GM19438 (cell line): ENCODE measurements at regions not wholly inside any gene's neighbourhood (a gene's known extent, or its start where the extent isn't known, plus 50 kb on each side); places are given as distances from the start of the nearest gene placed in this dataset.

Experiments
- ATAC-seq: cut with Tn5 transposase; IDR thresholded peaks from one replicate; pipeline ENCODE4 v1.9.1; 2021; ENCODE audit warnings: low read depth; ENCODE audit not compliant: unreplicated experiment

DNA sequence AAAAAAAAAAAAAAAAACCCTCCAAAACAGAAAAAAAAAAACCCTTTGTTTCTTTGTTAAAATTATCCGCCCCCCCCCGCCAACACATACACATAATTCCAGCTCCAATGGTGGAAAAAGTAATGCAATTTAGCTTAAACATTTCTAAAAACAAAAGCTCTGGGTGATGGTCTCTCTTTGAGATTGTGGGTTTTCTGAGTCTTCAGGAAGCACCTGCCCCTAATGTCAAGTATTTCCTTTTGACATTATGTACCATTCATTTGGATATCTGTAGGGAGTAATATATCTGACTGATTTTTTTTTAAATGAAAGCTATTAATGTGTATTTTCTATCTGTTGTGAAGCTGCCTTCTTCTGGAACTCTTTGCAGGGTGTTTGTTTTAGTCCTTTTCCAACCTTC, 389.7 kb downstream of the TAF11L14 start:
- ATAC-seq = no peak

DNA sequence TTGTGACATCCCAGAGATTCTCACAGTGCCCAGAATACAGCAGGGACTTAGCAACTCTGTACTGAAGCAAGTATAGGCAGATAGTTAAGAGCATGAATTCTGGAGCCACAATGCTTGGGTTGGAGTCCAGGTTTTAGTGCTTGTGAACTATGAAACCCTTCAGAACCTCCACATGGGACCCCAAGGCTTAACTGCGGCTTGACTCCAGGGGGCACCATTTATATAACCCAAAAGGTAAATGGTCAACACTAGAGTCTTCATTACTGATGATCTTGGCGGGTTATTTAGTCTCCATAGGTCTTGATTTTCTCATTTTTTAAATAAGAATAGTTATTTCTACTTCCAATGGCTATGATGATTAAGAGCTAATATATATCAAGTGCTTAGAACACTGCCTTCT, 390.3 kb downstream of the TAF11L14 start:
- ATAC-seq = no peak

DNA sequence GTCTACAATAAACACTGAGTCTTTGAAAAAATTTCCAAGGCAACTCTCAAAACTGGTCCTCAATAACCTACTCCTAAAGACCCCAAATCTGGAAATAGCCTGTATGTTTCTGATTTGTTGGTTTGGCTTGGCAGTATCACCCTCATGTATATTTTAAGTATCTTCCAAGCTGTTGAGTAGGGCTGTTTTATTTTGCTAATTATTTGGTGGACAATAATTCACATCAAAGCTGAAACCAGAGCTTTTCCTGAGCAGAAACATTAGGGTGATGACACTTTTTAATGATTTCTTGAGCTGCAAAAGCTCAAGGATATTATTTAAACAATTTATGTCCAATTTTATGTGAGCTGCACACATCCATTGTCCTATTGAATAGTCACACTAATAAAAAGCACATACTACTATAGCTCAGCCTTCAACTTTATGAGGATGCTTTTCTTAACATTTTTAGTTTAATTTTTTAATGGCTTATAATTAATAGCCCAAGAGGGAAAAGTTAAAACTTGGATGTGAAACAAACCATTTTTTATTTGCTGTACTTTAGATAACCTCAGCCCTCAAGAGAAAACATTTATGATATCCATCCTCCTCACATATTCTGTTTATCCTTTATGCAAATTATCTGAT, 393.1 kb downstream of the TAF11L14 start:
- ATAC-seq = no peak

DNA sequence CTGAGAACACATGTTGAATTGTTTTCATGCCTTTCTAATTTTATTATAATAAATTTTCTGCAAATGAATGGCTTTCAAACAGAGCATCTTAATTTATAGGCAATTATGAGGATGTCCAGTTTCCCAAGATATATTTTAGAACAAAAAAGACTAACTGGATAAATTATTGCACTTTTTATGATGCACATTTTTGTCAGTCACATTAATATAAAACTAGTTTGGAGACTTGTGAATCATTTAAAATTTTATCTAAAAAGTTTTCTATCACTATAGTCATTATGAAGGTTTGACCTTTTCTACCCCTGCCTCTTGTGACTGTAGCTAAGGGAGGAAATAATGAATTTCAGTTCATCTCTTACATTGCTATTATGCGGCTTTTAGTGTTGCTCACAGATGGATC, 393.8 kb downstream of the TAF11L14 start:
- ATAC-seq = no peak

DNA sequence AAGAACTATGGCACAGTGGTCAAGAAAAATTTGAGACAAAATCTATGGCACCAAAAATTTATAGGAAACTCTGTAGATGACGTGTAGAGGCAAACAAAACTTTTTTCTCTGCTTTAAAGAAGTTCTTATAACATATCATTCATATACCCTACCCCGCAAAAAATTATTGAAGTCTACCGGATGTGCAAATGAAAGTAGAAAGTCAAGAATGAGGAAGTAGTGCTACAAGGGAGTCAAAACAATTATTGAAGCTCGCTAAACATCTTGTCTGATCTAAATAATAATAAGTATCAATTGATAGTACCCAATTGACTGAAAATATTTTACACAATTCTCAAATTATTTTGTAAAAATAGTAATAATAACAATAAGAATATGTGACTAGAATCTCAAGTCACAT, 398.5 kb downstream of the TAF11L14 start:
- ATAC-seq = no peak

DNA sequence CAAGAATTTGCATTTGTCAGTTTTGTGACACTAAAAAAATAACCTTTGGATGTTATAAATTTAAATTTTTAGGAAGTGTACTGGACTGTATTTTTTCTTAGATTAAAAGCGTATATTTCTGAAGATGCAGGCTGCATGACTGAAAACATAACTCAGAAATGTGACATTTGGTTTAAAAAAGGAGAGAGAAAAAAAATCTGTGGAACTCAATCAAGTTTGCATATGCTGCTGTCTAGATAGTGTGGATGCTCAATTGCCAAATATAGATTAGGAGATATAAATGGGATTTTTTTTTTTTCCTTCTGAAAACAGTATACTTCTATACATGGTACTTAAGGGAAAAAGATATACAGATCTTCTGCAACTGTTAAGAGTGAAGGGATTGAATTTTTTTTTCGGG, 402.3 kb downstream of the TAF11L14 start:
- no peak for ATAC-seq

DNA sequence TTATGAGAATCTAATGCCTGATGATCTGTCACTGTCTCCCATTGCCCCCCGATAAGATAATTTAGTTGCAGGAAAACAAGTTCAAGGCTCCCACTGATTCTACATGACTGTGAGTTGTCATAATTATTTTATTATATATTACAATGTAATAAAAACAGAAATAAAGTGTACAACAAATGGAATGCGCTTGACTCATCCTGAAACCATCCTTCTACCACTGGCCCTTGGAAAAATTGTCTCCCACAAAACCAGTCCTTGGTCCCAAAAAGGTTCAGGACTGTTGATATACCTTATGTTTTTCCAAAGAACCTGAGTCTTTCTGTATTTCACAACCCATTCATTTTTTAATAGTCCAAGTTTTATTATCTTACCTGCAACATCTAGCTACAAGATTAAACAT, 403.5 kb downstream of the TAF11L14 start:
- no peak for ATAC-seq

DNA sequence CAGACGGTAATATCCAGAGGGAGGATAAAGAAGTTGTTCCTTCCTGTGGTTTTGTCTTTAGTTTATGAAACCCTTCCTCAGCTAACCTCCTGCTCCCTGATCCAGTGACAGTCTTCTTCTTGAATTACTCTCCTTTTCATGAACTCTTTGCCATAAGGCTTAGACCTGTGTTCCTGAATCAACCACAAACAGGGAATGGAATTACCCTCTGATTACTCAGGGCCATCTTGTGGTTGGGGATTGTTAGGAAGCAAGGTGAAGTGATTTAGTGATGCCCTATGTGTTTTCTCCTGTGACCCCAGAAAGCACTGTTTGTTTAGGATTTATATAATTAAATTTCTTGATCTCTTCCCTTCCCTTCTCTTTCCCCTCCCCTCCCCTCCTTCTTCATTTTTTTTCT, 409.1 kb downstream of the TAF11L14 start:
- no peak for ATAC-seq

DNA sequence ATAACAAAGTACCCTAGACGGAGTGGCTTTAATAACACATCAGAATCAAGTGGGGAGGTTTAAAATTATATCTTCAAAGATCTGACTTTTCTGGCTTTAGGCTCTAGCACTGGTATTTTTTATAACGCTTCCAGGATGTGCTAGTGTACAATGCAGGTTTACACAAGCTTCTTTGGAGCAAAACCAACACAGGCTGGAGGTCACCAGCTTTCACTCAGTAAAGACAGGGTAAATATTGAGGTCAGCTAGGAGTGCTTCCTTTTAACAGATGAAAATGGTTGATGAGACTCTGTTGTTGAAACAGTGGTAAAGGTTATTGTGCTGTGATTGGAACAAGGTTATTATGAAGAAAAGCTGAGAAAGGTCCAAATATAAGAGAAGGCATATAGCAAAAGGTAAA, 414.2 kb downstream of the TAF11L14 start:
- ATAC-seq = no peak

DNA sequence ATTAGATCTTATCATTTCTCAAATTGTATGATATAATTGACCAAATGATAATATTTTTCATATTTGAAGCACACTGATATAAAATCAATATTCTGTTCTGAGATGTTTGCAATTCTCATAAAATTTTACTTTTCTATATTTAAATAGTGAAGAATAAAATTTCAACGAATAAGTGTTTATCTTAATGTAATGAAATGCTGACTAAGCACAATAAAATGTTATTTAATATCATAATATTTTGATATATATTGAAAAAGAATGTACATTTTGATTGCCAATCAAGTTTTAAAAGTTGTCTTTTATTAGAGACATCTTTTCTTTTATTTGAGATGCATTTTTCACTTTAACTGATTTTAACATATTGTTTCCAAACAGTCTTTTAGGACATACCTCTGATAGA, 416.1 kb downstream of the TAF11L14 start:
- ATAC-seq = no peak

DNA sequence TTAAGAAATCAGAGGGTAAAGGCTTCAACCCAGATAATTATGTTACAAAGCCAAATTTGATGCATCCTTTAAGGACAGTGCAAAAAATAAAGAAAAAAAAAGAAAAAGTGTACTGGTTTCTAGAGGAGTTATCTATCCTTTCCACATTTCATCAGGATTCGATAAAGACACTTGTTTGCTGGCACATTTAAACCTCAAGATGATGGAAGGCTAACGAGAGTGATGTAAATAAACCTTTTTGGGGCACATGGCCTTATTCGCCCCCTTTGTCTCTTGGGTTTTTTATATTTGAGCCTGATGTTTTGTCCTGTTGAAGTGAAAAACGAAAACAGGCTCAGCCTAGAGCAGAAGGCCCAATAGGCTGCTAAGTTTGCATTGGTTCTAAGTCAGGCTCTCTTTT, 416.5 kb downstream of the TAF11L14 start:
- no peak for ATAC-seq

DNA sequence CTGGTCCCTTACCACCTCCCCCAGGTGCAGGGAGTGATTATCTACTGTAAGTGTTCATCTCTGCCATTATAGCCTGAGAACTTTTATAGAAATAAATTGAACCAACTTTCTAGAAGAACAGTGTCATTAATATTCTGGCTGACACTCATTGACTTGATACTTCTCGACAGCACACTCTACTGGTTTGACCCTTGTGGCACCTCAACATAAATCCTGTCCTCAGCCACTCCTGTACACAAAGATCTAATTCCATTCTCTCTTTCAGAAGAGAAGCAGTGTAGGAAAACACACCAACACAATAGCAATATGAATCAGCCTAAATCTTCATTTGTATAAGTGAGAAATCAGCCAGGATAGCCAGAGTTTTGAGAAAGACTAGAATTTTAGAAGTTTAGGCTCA, 417.7 kb downstream of the TAF11L14 start:
- no peak for ATAC-seq

DNA sequence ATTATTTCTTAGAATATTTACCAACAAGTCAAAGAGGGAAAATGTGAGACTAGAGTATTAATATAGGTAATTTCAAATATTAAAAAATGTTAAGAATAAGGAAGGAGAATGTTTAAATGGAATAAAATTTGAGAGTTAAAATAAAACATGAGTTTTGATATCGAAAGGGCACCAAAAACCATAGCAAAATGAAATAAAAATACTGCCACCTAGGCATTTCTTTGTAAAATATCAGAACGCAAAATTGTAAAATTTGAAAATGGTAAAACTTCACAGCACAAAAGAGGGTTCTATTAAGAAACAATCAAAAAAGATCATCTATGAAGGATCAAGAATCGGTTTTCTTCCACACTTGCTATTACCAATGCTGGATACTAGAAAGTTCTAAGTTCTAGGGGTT, 418.3 kb downstream of the TAF11L14 start:
- no peak for ATAC-seq

DNA sequence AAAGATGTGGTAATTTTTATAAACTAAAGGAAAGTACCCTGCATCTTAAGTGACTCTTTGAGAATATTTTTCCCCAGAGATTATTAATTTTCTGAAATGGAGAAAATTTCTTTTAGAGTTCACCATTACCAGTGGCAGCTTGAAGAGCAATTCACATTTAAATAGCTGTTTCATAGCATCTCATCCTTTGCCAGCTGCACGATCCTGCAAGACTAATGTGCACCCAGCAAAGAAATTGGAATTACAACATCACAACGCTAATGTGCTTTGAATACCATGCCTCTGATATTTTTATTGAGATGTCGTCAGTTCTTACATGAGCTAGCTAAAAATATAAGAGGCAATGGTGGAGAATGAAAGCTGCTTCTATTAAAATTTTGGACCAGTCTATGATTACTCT, 423.5 kb downstream of the TAF11L14 start:
- no peak for ATAC-seq

DNA sequence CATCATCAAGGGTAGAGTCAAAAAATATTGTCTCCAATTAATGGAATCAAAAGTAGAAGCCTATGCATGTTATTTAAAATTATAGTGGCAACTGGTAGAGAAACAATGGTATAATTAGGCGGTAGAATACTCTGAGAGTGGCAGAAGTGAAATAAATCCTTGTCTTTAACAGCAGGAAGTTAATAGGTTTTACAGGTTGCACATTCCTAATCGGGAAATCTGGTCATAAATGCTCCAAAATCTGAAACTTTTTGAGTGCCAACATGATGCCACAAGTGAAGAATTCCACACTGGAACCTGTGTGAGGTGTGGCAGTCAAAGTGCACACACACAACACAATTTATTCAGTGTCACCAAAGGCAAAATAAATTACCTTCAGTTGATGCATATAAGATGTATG, 433.4 kb downstream of the TAF11L14 start:
- ATAC-seq = no peak

DNA sequence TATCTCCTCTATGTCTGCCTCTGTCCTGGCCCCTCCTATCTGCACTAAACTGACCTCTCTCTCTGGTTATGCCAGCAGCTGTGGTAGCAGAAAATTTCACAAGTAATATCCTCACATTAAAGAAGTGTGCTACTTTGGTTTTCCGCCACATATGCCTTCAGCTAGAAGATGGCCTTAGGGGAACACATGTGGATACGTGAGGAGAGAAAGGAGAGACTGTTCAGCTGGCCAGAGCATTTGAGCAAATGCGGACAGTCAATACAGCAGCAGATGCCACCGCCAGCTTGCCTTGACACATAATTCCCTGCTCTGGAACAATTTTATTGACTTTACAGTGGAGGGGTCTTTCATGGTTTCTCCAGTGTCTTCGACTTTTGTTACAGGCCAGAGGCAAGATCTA, 434.6 kb downstream of the TAF11L14 start:
- no peak for ATAC-seq

DNA sequence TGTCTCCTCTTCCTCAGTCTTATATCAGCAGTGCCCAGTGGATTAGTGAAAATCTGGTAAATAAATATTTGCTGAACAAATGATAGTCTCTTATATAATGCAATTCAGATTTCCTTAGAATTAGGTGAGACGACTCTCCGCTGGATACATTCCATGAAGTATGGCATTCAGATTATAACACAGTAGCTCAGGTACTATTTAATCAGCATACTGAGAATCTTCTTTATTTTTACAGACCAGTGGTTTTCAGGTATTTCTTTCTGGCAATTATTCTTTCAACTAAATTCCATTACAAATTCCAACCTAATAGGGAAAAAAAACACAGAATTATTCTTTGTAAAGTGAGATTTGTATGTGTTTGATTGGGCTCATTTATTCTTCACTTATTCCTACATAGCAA, 435.5 kb downstream of the TAF11L14 start:
- ATAC-seq = no peak

DNA sequence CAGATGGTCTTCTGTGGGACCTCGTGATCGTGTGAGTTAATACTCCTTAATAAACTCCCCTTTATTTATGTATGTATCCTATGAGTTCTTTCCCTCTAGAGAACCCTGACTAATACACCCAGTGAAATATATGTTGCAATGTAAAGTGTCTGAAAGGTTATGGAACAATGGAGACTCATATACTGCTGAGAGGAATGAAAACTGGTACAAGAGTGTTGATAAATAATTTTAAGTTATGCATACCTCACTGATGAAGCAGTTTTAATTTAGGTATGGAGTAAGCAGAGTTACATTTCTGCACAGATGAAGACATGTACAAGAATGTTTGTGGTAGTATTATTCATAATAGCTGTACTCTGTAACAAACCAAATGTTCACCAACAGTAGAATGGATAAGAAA, 438.3 kb downstream of the TAF11L14 start:
- no peak for ATAC-seq

DNA sequence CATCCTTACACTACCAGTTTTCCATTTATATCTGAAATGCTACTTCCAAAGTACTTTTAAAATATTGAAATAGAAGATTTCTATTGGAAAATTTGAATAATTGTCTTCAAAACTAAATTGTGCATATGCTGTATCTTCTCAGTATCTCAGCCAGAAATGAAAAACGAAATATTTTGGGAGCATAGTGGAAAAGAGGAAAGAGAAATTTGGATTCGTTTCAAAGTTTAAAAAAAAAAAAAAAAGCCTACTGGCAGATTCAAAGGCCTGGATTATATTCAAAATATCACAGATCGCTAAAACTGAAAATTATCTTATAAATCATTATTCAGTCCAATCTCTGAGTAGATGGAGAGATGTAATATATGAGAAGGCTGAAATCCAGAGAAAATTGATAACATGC, 440.7 kb downstream of the TAF11L14 start:
- ATAC-seq = no peak

DNA sequence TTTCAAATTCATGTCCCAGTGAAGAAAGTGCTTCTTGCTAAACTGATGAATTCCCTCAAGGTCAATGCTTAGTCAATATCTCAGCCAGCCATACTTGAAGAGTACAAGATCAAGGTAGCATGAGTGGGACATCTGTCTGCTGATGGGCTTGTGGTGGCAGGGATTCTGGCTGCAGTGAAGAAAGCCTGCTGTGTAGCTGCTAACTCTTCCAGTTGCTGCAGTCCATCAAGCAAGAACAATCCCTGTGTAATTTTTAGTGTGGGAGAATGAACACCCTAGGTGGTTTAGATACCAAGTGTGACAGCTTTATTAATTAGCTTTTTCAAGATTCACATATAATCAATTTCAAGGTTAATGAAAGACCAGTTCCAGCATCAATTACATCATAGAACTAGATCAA, 443.9 kb downstream of the TAF11L14 start:
- ATAC-seq = no peak

DNA sequence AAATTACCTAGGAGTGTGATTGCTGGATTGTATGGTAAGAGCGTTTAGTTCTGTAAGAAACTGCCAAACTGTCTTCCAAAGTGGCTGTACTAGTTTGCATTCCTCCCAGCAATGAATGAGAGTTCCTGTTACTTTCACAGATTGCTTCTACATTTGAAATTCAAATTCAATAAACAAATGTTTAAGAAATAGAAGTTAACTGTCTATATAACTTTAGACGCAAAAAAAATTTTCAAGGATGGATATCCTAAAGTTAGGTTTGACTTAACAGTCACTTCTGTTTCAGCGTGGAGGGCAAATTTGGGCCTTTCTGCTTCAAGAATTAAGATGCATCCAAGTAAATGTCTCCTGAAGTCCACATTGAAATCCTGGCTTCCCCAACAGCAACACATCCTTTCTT, 445.6 kb downstream of the TAF11L14 start:
- no peak for ATAC-seq

DNA sequence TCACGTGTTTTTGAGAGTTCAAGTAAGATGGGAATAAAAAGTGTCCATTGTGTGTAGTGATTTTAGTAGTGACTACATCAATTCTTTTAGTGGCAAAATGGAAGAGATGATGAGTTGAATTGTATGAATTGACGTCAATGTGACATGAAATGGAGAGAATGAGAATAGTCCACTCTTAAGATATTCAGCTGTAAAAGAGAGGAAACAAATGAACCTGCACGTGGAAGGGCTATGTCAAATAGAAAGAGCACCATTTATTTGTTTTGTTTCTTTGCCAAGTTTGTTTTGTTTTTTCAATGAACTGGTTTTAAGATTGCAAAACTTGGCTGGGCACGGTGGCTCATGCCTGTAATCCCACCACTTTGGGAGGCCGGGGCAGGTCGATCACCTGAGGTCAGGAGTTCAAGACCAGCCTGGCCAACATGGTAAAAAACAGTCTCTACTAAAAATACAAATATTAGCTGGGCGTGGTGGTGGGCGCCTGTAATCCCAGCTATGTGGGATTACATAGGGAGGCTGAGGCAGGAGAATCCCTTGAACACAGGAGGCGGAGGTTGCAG, 453.8 kb downstream of the TAF11L14 start:
- no peak for ATAC-seq

DNA sequence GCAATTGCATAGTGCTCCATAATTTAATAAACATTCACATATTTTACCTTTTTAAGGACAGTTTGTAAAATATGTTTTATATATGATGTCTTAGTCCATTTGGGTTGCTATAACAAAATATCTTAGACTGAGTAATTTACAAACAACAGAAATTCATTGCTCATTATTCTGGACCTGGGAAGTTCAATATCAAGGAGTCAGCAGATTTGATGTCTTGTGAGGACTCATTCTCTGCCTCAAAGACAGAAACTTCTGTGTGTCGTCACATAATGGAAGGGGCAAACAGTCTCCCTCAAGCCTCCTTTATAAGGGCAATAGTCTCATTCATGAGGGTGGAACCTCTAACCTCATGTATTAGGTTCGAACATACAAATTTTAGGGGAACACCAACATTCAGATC, 455.9 kb downstream of the TAF11L14 start:
- ATAC-seq = no peak
